ENCODE measurements at regions not wholly inside any gene's neighbourhood (a gene's known extent, or its start where the extent isn't known, plus 50 kb on each side); places are given as distances from the start of the nearest gene placed in this dataset.

DNA sequence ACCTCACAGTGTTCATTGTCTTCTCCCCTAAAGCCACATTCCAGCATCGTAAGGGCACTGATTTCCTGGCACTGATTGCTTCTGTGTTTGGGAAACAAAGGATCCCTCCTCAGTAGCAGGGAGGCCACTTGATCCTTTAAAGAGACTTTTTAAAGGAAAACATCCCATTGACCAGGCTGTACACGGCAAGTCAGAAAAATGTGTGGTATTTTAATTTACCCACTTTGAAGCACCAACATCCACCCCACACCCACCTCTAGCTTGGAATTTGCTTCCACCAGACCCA lies 364.9 kb downstream of the SHANK2 start:
- no peaks in the 10 kb centered on the region for H3K4me1 ChIP-seq (ENCODE audit: insufficient read depth, low read length, poor library complexity, severe bottlenecking)
- ChIA-PET POLR2A (ENCODE audit: low non-redundant PET) (no interaction called here), CTCF (no interaction called here)

GRCh38 chr11:70888061-70888460 lies 364.3 kb downstream of the SHANK2 start:
- Histone ChIP-seq H3K27ac (ENCODE audit: low read depth, low read length, poor library complexity, severe bottlenecking) (no peak overlapping the region), H3K36me3 (ENCODE audit: insufficient read depth, low read length, poor library complexity, severe bottlenecking) (no peaks in the 10 kb centered on the region), H3K27me3 (replicated peaks; ENCODE audit: insufficient read depth, low read depth, low read length, poor library complexity) (peaks cover 16% of the 10 kb centered on the region), H3K9me3 (ENCODE audit: low read depth, low read length, poor library complexity, severe bottlenecking) (no peaks in the 10 kb centered on the region), H3K4me3 (ENCODE audit: low read depth, low read length, poor library complexity, severe bottlenecking) (no peak overlapping the region), H3K4me1 (ENCODE audit: insufficient read depth, low read length, poor library complexity, severe bottlenecking) (no peaks in the 10 kb centered on the region)
- intact Hi-C loops (cut with micrococcal nuclease; ENCODE audit: unreplicated experiment), result no loop called here
- CTCF ChIA-PET, result no interaction called here
- no TSS peak for BruUV-seq (replicated peaks)
- POLR2A ChIA-PET (ENCODE audit: low non-redundant PET), result no interaction called here
- TF ChIP-seq, protein P1, sequence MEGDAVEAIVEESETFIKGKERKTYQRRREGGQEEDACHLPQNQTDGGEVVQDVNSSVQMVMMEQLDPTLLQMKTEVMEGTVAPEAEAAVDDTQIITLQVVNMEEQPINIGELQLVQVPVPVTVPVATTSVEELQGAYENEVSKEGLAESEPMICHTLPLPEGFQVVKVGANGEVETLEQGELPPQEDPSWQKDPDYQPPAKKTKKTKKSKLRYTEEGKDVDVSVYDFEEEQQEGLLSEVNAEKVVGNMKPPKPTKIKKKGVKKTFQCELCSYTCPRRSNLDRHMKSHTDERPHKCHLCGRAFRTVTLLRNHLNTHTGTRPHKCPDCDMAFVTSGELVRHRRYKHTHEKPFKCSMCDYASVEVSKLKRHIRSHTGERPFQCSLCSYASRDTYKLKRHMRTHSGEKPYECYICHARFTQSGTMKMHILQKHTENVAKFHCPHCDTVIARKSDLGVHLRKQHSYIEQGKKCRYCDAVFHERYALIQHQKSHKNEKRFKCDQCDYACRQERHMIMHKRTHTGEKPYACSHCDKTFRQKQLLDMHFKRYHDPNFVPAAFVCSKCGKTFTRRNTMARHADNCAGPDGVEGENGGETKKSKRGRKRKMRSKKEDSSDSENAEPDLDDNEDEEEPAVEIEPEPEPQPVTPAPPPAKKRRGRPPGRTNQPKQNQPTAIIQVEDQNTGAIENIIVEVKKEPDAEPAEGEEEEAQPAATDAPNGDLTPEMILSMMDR (conservative IDR thresholded peaks at IDR 0.05; ENCODE audit: low read depth, low read length), result no peak
- no peak for TF ChIP-seq EZH2 (IDR thresholded peaks at IDR 0.05; ENCODE audit: borderline replicate concordance, low read depth, low read length, poor library complexity, severe bottlenecking)
- no peak for DNase-seq (ENCODE audit: low spot score)

More for the DNA sequence above, 364.9 kb downstream of the SHANK2 start:
- Histone ChIP-seq H3K4me3 (ENCODE audit: low read depth, low read length, poor library complexity, severe bottlenecking) (no peak overlapping the region), H3K27me3 (replicated peaks; ENCODE audit: insufficient read depth, low read depth, low read length, poor library complexity) (peaks cover 20% of the 10 kb centered on the region), H3K36me3 (ENCODE audit: insufficient read depth, low read length, poor library complexity, severe bottlenecking) (no peaks in the 10 kb centered on the region), H3K27ac (ENCODE audit: low read depth, low read length, poor library complexity, severe bottlenecking) (no peak overlapping the region), H3K9me3 (ENCODE audit: low read depth, low read length, poor library complexity, severe bottlenecking) (no peaks in the 10 kb centered on the region)
- no peak for DNase-seq (ENCODE audit: low spot score)
- TF ChIP-seq, protein P1 (conservative IDR thresholded peaks at IDR 0.05; ENCODE audit: low read depth, low read length), result no peak
- TF ChIP-seq EZH2 (IDR thresholded peaks at IDR 0.05; ENCODE audit: borderline replicate concordance, low read depth, low read length, poor library complexity, severe bottlenecking), result no peak
- intact Hi-C loops (cut with micrococcal nuclease; ENCODE audit: unreplicated experiment), result no loop called here
- BruUV-seq (replicated peaks), result no TSS peak

GRCh38 chr11:70889411-70889810 lies 363.0 kb downstream of the SHANK2 start:
- BruUV-seq (replicated peaks), result no TSS peak
- no peaks in the 10 kb centered on the region for H3K4me1 ChIP-seq (ENCODE audit: insufficient read depth, low read length, poor library complexity, severe bottlenecking)
- no peaks in the 10 kb centered on the region for H3K9me3 ChIP-seq (ENCODE audit: low read depth, low read length, poor library complexity, severe bottlenecking)
- ChIA-PET POLR2A (ENCODE audit: low non-redundant PET) (no interaction called here), CTCF (no interaction called here)
- H3K36me3 ChIP-seq (ENCODE audit: insufficient read depth, low read length, poor library complexity, severe bottlenecking), result no peaks in the 10 kb centered on the region
- DNase-seq (ENCODE audit: low spot score), result no peak
- H3K27ac ChIP-seq (ENCODE audit: low read depth, low read length, poor library complexity, severe bottlenecking), result no peak overlapping the region
- no peak overlapping the region for H3K4me3 ChIP-seq (ENCODE audit: low read depth, low read length, poor library complexity, severe bottlenecking)
- peaks cover 14% of the 10 kb centered on the region for H3K27me3 ChIP-seq (replicated peaks; ENCODE audit: insufficient read depth, low read depth, low read length, poor library complexity)
- no peak for TF ChIP-seq EZH2 (IDR thresholded peaks at IDR 0.05; ENCODE audit: borderline replicate concordance, low read depth, low read length, poor library complexity, severe bottlenecking)
- TF ChIP-seq, protein P1 (conservative IDR thresholded peaks at IDR 0.05; ENCODE audit: low read depth, low read length), result no peak
- intact Hi-C loops (cut with micrococcal nuclease; ENCODE audit: unreplicated experiment), result no loop called here

All from A673 (cell line).